ENCODE measurements at regions not wholly inside any gene's neighbourhood (a gene's known extent, or its start where the extent isn't known, plus 50 kb on each side); places are given as distances from the start of the nearest gene placed in this dataset.

GRCh38 chr10:108500396-108500795, 1335.9 kb upstream of the SORCS1 start (continued):
- no peak for TF ChIP-seq RNF2 (IDR thresholded peaks at IDR 0.05; ENCODE audit: borderline replicate concordance, low read depth, low read length, missing control alignments, poor library complexity, severe bottlenecking)

- Histone ChIP-seq H2BK15ac (ENCODE audit: low read length) (no peak overlapping the region), H4K8ac (ENCODE audit: extremely low read depth, insufficient read depth, low read length) (no peak overlapping the region), H3K79me1 (ENCODE audit: low read depth, low read length) (no peaks in the 10 kb centered on the region), H3K36me3 (ENCODE audit: control insufficient read depth in 2 of 4, insufficient read depth in 4 of 4, low read length in 3 of 4) (no peaks in the 10 kb centered on the region), H3K27me3 (replicated peaks in 1 of 4; ENCODE audit: control insufficient read depth in 3 of 4, extremely low read depth in 1 of 4, insufficient read depth in 3 of 4, low read length in 3 of 4) (no peaks in the 10 kb centered on the region), H3K79me2 (ENCODE audit: control insufficient read depth in 1 of 2, insufficient read depth in 2 of 2, low read length in 2 of 2) (no peaks in the 10 kb centered on the region), H4K91ac (replicated peaks; ENCODE audit: insufficient read length, low read length) (no peak overlapping the region), H4K5ac (ENCODE audit: insufficient read length, low read depth, low read length) (no peak overlapping the region), H3K56ac (replicated peaks; ENCODE audit: insufficient read length, low read depth, low read length) (no peak overlapping the region), H4K20me1 (replicated peaks in 1 of 2; ENCODE audit: control insufficient read depth in 1 of 2, insufficient read depth in 2 of 2, low read length in 2 of 2) (no peaks in the 10 kb centered on the region), H3K4me2 (ENCODE audit: insufficient read depth in 1 of 2, low read depth in 2 of 2, low read length in 2 of 2) (no peak overlapping the region), H2BK12ac (ENCODE audit: low read depth, low read length) (no peak overlapping the region), H3K4me3 (ENCODE audit: extremely low read depth in 1 of 4, insufficient read depth in 2 of 4, low read depth in 3 of 4, low read length in 4 of 4) (no peak overlapping the region), H2AK5ac (ENCODE audit: low read depth, low read length) (no peak overlapping the region), H3K14ac (ENCODE audit: insufficient read length) (no peak overlapping the region), H3K18ac (ENCODE audit: extremely low read depth, low read length) (no peak overlapping the region), H2BK5ac (ENCODE audit: low read depth, low read length) (no peak overlapping the region), H3K23ac (ENCODE audit: insufficient read length) (no peak overlapping the region), H3K23me2 (ENCODE audit: low read depth, low read length) (no peaks in the 10 kb centered on the region), H3K9me3 (ENCODE audit: insufficient read depth in 2 of 2, low read depth in 1 of 2, low read length in 1 of 2) (no peaks in the 10 kb centered on the region), H2BK120ac (replicated peaks; ENCODE audit: low read depth, low read length) (no peak overlapping the region), H3K27ac (ENCODE audit: low read depth, low read length) (no peak overlapping the region), H2BK20ac (ENCODE audit: low read length) (no peak overlapping the region), H3K4ac (replicated peaks; ENCODE audit: insufficient read length, low read depth, low read length) (no peak overlapping the region), H3K9ac (replicated peaks in 1 of 4; ENCODE audit: extremely low read depth in 1 of 4, low read depth in 3 of 4, low read length in 3 of 4) (no peak overlapping the region), H2AFZ (ENCODE audit: low read length) (no peak overlapping the region), H3K4me1 (replicated peaks in 1 of 4; ENCODE audit: control insufficient read depth in 3 of 4, insufficient read depth in 4 of 4, low read length in 3 of 4) (no peaks in the 10 kb centered on the region)
- DNase-seq (ENCODE audit: low read depth in 1 of 2, low spot score in 2 of 2) (no peak), FAIRE-seq (no peak)
- ChIA-PET POLR2A (ENCODE audit: partially characterized antibody) (no interaction called here), CTCF (ENCODE audit: partially characterized antibody) (interaction anchor here (0.7 to 0.9 kb wide), 2 partner anchors 70 to 484 kb away, joined by 3 to 4 read pairs; no protein-coding TSS in a partner anchor)
- TF ChIP-seq ZNF274 (IDR thresholded peaks at IDR 0.05; ENCODE audit: borderline replicate concordance, extremely low read depth, low read length) (no peak), USF2 (IDR thresholded peaks at IDR 0.05; ENCODE audit: low read length) (no peak), SRF (IDR thresholded peaks at IDR 0.05; ENCODE audit: low read depth, low read length) (no peak), CHD1 (IDR thresholded peaks at IDR 0.05; ENCODE audit: low read depth, low read length) (no peak), SP1 (IDR thresholded peaks at IDR 0.05; ENCODE audit: low read depth, low read length) (no peak), SUZ12 (IDR thresholded peaks at IDR 0.05; ENCODE audit: low read length) (no peak), EP300 (IDR thresholded peaks at IDR 0.05; ENCODE audit: borderline replicate concordance in 1 of 2, low read depth in 2 of 2, low read length in 2 of 2) (no peak), POU5F1 (IDR thresholded peaks at IDR 0.05; ENCODE audit: low read depth, low read length) (no peak), NRF1 (IDR thresholded peaks at IDR 0.05; ENCODE audit: low read depth, low read length) (no peak), ASH2L (IDR thresholded peaks at IDR 0.05; ENCODE audit: low read length) (no peak), SIRT6 (IDR thresholded peaks at IDR 0.05; ENCODE audit: low read length) (no peak), JUND (IDR thresholded peaks at IDR 0.05; ENCODE audit: low read length) (no peak)
Measured at GRCh38 chr10:108496106-108496505, 1331.6 kb upstream of the SORCS1 start.
